SU-DHL-6 (cell line): ENCODE measurements at regions not wholly inside any gene's neighbourhood (a gene's known extent, or its start where the extent isn't known, plus 50 kb on each side); places are given as distances from the start of the nearest gene placed in this dataset.

Experiments
- H2AFZ ChIP-seq: fragments of 200-600 bp; sonication (generic); 2 replicates; pipeline ENCODE4 v1.6.1; 2014; ENCODE audit warnings: low read depth, mild to moderate bottlenecking, moderate library complexity, mixed read lengths, antibody characterized with exemption, low read length; ENCODE audit not compliant: severe bottlenecking
- H3F3A ChIP-seq: fragments of 200-600 bp; shearing (Covaris generic); 2 replicates; pipeline ENCODE4 v1.6.0; 2016; ENCODE audit warnings: antibody characterized with exemption, mild to moderate bottlenecking; ENCODE audit not compliant: insufficient read depth
- H3K27ac ChIP-seq: fragments of 200-600 bp; sonication (generic); 2 replicates; pipeline ENCODE4 v1.5.1; 2016; ENCODE audit warnings: low read depth, mild to moderate bottlenecking, low read length, moderate library complexity, mixed read lengths
- H3K27me3 ChIP-seq: fragments of 200-600 bp; sonication (generic), shearing (Covaris generic); 2 replicates; pipeline ENCODE4 v1.6.0; 2014; ENCODE audit warnings: mild to moderate bottlenecking, low read length
- H3K36me3 ChIP-seq: fragments of 200-600 bp; sonication (generic); 2 replicates; pipeline ENCODE4 v1.6.1; 2014; ENCODE audit warnings: mild to moderate bottlenecking, low read length, mixed read lengths
- H3K4me2 ChIP-seq: fragments of 300-600, 200-600 bp; shearing (Covaris generic), sonication (generic); 2 replicates; pipeline ENCODE4 v1.6.0; 2014; ENCODE audit warnings: low read length, low read depth, mild to moderate bottlenecking; ENCODE audit not compliant: poor library complexity, severe bottlenecking
- H3K4me3 ChIP-seq: fragments of 200-600 bp; sonication (generic); 2 replicates; pipeline ENCODE4 v1.5.1; 2014; ENCODE audit warnings: antibody characterized with exemption, low read length, mild to moderate bottlenecking, mixed read lengths; ENCODE audit not compliant: insufficient read depth, poor library complexity, severe bottlenecking
- H3K79me2 ChIP-seq: fragments of 200-600 bp; sonication (generic); 2 replicates; pipeline ENCODE4 v1.6.1; 2014; ENCODE audit warnings: mild to moderate bottlenecking, low read length, moderate library complexity; ENCODE audit not compliant: insufficient read depth
- H3K9ac ChIP-seq: fragments of 200-600 bp; sonication (generic); 2 replicates; pipeline ENCODE4 v1.7.0; 2014; ENCODE audit warnings: mild to moderate bottlenecking, low read length
- H3K9me2 ChIP-seq: fragments of 200-600 bp; sonication (generic); replicated peaks from 2 replicates; pipeline ENCODE4 v1.6.1; 2014; ENCODE audit warnings: low read length; ENCODE audit not compliant: insufficient read depth
- H3K9me3 ChIP-seq: fragments of 200-600 bp; sonication (generic); 2 replicates; pipeline ENCODE4 v1.6.1; 2014; ENCODE audit warnings: low read length, mixed read lengths; ENCODE audit not compliant: insufficient read depth
- H4K20me1 ChIP-seq: fragments of 200-600 bp; sonication (generic); 2 replicates; pipeline ENCODE4 v1.6.1; 2014; ENCODE audit warnings: low read depth, mild to moderate bottlenecking, antibody characterized with exemption, low read length, moderate library complexity, mixed read lengths
- CTCF ChIP-seq: fragments of 200-600 bp; sonication (generic); IDR thresholded peaks from one replicate; pipeline ENCODE4 v1.5.1; 2017; ENCODE audit warnings: antibody characterized with exemption, mild to moderate bottlenecking, low read length, moderate library complexity; ENCODE audit not compliant: insufficient read depth, poor library complexity, severe bottlenecking
- EZH2phosphoT487 ChIP-seq: fragments of 200-600 bp; sonication (generic), shearing (Covaris generic); conservative IDR thresholded peaks from 2 replicates; pipeline ENCODE4 v1.6.1; 2018; ENCODE audit warnings: mild to moderate bottlenecking, antibody characterized with exemption, low read length, moderate library complexity, mixed read lengths

- Histone ChIP-seq H2AFZ (no peak overlapping the region), H3K4me3 (no peak overlapping the region), H3F3A (no peaks in the 10 kb centered on the region), H3K9me3 (no peaks in the 10 kb centered on the region), H3K9ac (no peak overlapping the region), H3K9me2 (no peaks in the 10 kb centered on the region), H3K36me3 (no peaks in the 10 kb centered on the region), H3K27ac (no peak overlapping the region), H4K20me1 (no peaks in the 10 kb centered on the region), H3K79me2 (no peaks in the 10 kb centered on the region), H3K27me3 (no peaks in the 10 kb centered on the region), H3K4me2 (no peak overlapping the region)
- TF ChIP-seq EZH2phosphoT487, result no peak
- no peak for TF ChIP-seq CTCF
Observed at GRCh38 chr11:134521001-134521400, 109.0 kb upstream of the B3GAT1 start.

DNA sequence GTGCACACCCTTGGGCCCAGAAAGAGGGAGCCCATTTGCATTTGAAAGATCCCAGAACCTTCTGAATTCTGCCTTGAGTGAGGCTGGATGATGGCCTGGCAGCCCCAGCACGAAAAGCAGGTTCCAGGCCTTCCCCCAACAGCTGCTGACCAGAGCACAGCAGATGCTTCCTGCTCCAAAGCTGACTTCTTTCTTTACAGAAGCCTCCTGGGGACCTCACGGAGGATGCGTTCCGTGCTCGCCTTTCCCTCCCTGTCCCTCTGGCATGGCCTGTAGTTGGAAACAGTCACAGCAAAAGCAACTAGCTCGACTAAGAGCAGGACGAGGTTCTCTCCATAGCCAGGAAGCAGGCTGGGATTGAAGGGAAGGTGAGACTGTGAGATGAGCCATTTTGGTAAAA is 107.7 kb upstream of the B3GAT1 start:
- TF ChIP-seq CTCF (no peak), EZH2phosphoT487 (no peak)
- no peaks in the 10 kb centered on the region for H3K9me2 ChIP-seq
- H3K27ac ChIP-seq, result no peak overlapping the region
- no peak overlapping the region for H3K9ac ChIP-seq
- H4K20me1 ChIP-seq, result no peaks in the 10 kb centered on the region
- H3K27me3 ChIP-seq, result no peaks in the 10 kb centered on the region
- H2AFZ ChIP-seq, result no peak overlapping the region
- H3K4me3 ChIP-seq, result no peak overlapping the region
- no peaks in the 10 kb centered on the region for H3K36me3 ChIP-seq
- H3K4me2 ChIP-seq, result no peak overlapping the region
- no peaks in the 10 kb centered on the region for H3F3A ChIP-seq
- H3K79me2 ChIP-seq, result no peaks in the 10 kb centered on the region
- H3K9me3 ChIP-seq, result no peaks in the 10 kb centered on the region

DNA sequence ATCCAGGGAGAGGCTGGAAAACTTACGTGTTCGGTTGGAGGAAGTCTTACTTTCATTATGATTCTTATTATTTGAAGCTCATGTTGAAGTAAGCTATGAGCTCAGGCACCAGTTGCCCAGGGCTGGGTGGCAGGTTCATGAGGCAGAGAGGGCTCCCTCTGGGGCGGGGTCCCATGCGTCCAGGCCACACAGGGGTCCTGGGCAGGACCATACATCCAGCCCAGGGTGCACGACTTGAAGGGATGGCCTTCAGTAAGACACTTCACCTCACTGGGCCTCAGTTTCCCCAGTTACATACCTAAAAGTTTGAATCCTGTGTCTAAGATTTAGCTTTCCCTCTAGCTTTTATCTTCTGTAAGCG is 107.3 kb upstream of the B3GAT1 start:
- Histone ChIP-seq H3K79me2 (no peaks in the 10 kb centered on the region), H3K4me2 (no peak overlapping the region), H3K9ac (no peak overlapping the region), H3F3A (no peaks in the 10 kb centered on the region), H3K9me2 (no peaks in the 10 kb centered on the region), H3K4me3 (no peak overlapping the region), H4K20me1 (no peaks in the 10 kb centered on the region), H3K27me3 (no peaks in the 10 kb centered on the region), H3K36me3 (no peaks in the 10 kb centered on the region), H2AFZ (no peak overlapping the region), H3K27ac (no peak overlapping the region), H3K9me3 (no peaks in the 10 kb centered on the region)
- TF ChIP-seq CTCF (no peak), EZH2phosphoT487 (no peak)
